ENCODE measurements at regions not wholly inside any gene's neighbourhood (a gene's known extent, or its start where the extent isn't known, plus 50 kb on each side); places are given as distances from the start of the nearest gene placed in this dataset.

DNA sequence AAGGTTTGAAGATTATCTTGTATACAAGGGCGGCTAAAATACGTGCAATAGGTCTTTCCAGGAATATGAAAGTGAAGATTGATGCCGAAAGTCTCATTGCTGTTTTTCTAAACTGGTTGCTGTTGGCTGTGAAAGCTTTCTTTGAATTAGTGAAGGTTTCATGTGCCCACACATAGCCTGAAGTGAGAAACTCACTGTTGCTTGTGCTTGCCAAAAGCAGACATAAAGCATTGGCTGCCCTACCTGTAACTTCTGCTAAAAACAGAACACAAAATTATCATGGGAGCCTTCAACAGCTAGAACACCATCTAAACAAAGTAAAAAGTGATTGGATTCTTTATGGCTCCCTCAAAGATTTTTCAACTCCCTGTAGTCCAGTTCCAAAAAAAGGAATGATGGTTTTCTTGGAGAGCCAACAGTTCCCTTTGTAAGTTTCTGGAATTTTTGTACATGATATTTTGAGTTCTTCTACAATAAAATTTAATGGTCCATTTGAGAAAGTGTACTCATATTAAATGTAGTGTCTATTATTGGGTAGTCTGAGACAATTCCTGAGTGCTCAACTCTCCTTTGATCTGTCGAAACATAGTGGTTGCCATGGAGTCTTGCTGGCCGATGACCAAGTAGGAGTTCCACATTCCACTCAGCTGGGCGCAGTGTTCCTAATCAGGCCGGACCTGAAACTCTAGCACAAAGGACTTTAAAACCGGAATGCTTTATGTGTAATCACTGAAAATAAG, 68.5 kb downstream of the PLEKHG1 start:
- Histone ChIP-seq H2BK5ac (ENCODE audit: low read depth, low read length) (no peak overlapping the region), H4K8ac (ENCODE audit: extremely low read depth, insufficient read depth, low read length) (no peak overlapping the region), H3K27me3 (replicated peaks in 1 of 4; ENCODE audit: control insufficient read depth in 3 of 4, extremely low read depth in 1 of 4, insufficient read depth in 3 of 4, low read length in 3 of 4) (no peaks in the 10 kb centered on the region), H2BK15ac (ENCODE audit: low read length) (no peak overlapping the region), H3K79me2 (ENCODE audit: control insufficient read depth in 1 of 2, insufficient read depth in 2 of 2, low read length in 2 of 2) (no peaks in the 10 kb centered on the region), H3K9me3 (ENCODE audit: insufficient read depth in 2 of 2, low read depth in 1 of 2, low read length in 1 of 2) (no peaks in the 10 kb centered on the region), H3K79me1 (ENCODE audit: low read depth, low read length) (no peaks in the 10 kb centered on the region), H4K20me1 (replicated peaks in 1 of 2; ENCODE audit: control insufficient read depth in 1 of 2, insufficient read depth in 2 of 2, low read length in 2 of 2) (no peaks in the 10 kb centered on the region), H3K18ac (ENCODE audit: extremely low read depth, low read length) (no peak overlapping the region), H3K56ac (replicated peaks; ENCODE audit: insufficient read length, low read depth, low read length) (no peak overlapping the region), H2BK20ac (ENCODE audit: low read length) (no peak overlapping the region), H4K5ac (ENCODE audit: insufficient read length, low read depth, low read length) (no peak overlapping the region), H3K4me2 (ENCODE audit: insufficient read depth in 1 of 2, low read depth in 2 of 2, low read length in 2 of 2) (no peak overlapping the region), H3K4me3 (ENCODE audit: extremely low read depth in 1 of 4, insufficient read depth in 2 of 4, low read depth in 3 of 4, low read length in 4 of 4) (no peak overlapping the region), H2AK5ac (ENCODE audit: low read depth, low read length) (no peak overlapping the region), H3K23me2 (ENCODE audit: low read depth, low read length) (no peaks in the 10 kb centered on the region), H3K23ac (ENCODE audit: insufficient read length) (no peak overlapping the region), H2AFZ (ENCODE audit: low read length) (no peak overlapping the region), H3K4ac (replicated peaks; ENCODE audit: insufficient read length, low read depth, low read length) (no peak overlapping the region), H3K36me3 (ENCODE audit: control insufficient read depth in 2 of 4, insufficient read depth in 4 of 4, low read length in 3 of 4) (no peaks in the 10 kb centered on the region), H4K91ac (replicated peaks; ENCODE audit: insufficient read length, low read length) (no peak overlapping the region), H3K9ac (replicated peaks in 1 of 4; ENCODE audit: extremely low read depth in 1 of 4, low read depth in 3 of 4, low read length in 3 of 4) (no peak overlapping the region), H3K27ac (ENCODE audit: low read depth, low read length) (no peak overlapping the region), H2BK12ac (ENCODE audit: low read depth, low read length) (no peak overlapping the region), H3K4me1 (replicated peaks in 1 of 4; ENCODE audit: control insufficient read depth in 3 of 4, insufficient read depth in 4 of 4, low read length in 3 of 4) (no peaks in the 10 kb centered on the region), H2BK120ac (replicated peaks; ENCODE audit: low read depth, low read length) (no peak overlapping the region), H3K14ac (ENCODE audit: insufficient read length) (no peak overlapping the region)
- FAIRE-seq, result no peak
- POLR2A ChIA-PET (ENCODE audit: partially characterized antibody), result no interaction called here
- DNase-seq (ENCODE audit: low read depth in 1 of 2, low spot score in 2 of 2), result no peak
- 94% methylated on average over 8 of the region's 8 CpGs; no CpG with 5 or more reads in 1 of the 2 experiments for WGBS, 2 experiments (ENCODE audit: extremely low coverage in 1 of 2, insufficient coverage in 1 of 2, insufficient read length in 1 of 2, insufficient replicate concordance in 2 of 2, low coverage in 1 of 2, low lambda C conversion rate in 2 of 2, missing lambda C conversion rate in 1 of 2)
- TF ChIP-seq SP4 (IDR thresholded peaks at IDR 0.05; ENCODE audit: low read length) (no peak), TEAD4 (IDR thresholded peaks at IDR 0.05; ENCODE audit: low read depth, low read length) (0 out of 2 replicates have a peak, but pooled peaks have one; percentile 36)
- CTCF ChIA-PET (ENCODE audit: partially characterized antibody), result interaction anchor here (0.6 to 1.6 kb wide), 5 partner anchors 9 to 149 kb away, joined by 3 to 4 read pairs (median 3); no protein-coding TSS in a partner anchor

Measured in H1 (cell line).